Body of pancreas (tissue), 4 donors: ENCODE measurements at regions not wholly inside any gene's neighbourhood (a gene's known extent, or its start where the extent isn't known, plus 50 kb on each side); places are given as distances from the start of the nearest gene placed in this dataset.

Experiments used
- ATAC-seq: fragments of 150-250 bp; one replicate; pipeline ENCODE4 v1.9.1; 2016
- DNase-seq, 4 donors: peaks; one replicate each; pipeline ENCODE4 v3.0.0-alpha.2; 2019
- H3K27ac ChIP-seq, 4 donors: fragments of 200-600 bp; sonication (generic); 1 replicate in 3 of 4; 2 replicates in 1 of 4; pipeline versions ENCODE4 v1.5.1 to v1.6.1; 2016 to 2019; ENCODE audit warnings: mild to moderate bottlenecking in 1 of 4, mixed read lengths in 1 of 4, moderate library complexity in 1 of 4
- H3K27me3 ChIP-seq, 2 donors: fragments of 200-600 bp; sonication (generic); one replicate each; pipeline ENCODE4 v1.6.0; 2016; ENCODE audit warnings: mild to moderate bottlenecking in 1 of 2
- H3K36me3 ChIP-seq, 2 donors: fragments of 200-600 bp; sonication (generic); replicated peaks in 1 of 2; 2 replicates each; pipeline ENCODE4 v1.5.1; 2016; ENCODE audit warnings: low read depth in 2 of 2; ENCODE audit not compliant: insufficient read depth in 1 of 2
- H3K4me1 ChIP-seq: fragments of 200-600 bp; sonication (generic); one replicate; pipeline ENCODE4 v1.6.0; 2016
- H3K4me3 ChIP-seq, 2 donors: fragments of 200-600 bp; sonication (generic); 1 replicate in 1 of 2; 2 replicates in 1 of 2; pipeline ENCODE4 v1.5.1; 2016 to 2019
- H3K9me3 ChIP-seq, 3 donors: fragments of 200-600 bp; sonication (generic); 1 replicate in 2 of 3; 2 replicates in 1 of 3; pipeline ENCODE4 v1.5.1; 2016
- CTCF ChIP-seq, 7 experiments: fragments of 450-650 bp in 4 of 7; fragments of 200-600 bp in 3 of 7; sonication (generic) in 3 of 7; IDR thresholded peaks; one replicate each; pipeline ENCODE4 v1.5.1; 2016 to 2019; ENCODE audit warnings: antibody characterized with exemption in 7 of 7
- POLR2A ChIP-seq, 3 donors: fragments of 450-650 bp; IDR thresholded peaks; one replicate each; pipeline ENCODE4 v1.6.1; 2016; ENCODE audit warnings: antibody characterized with exemption in 3 of 3, mild to moderate bottlenecking in 2 of 3
- WGBS, 2 donors: methylation state at CpG; one replicate each; pipeline ENCODE4 v1.1.5; 2017; 5-methylcytosine and 5-hydroxymethylcytosine counted together
- intact Hi-C: fragments of 100-400 bp; cut with DNase I; formaldehyde crosslinking; loops from one replicate; pipeline ENCODE4 v1.15.1; 2023

GRCh38 chr6:141406761-141407160, 726.0 kb upstream of the GJE1 start:
- Histone ChIP-seq H3K4me3 (no peak overlapping the region), H3K27ac (no peak overlapping the region), H3K9me3 (peaks cover 0 to 3% (median 0%) of the 10 kb centered on the region in 3 donors), H3K4me1 (no peaks in the 10 kb centered on the region), H3K27me3 (no peaks in the 10 kb centered on the region), H3K36me3 (no peaks in the 10 kb centered on the region)
- intact Hi-C loops, result no loop called here
- DNase-seq (no peak), ATAC-seq (no peak)
- TF ChIP-seq CTCF (IDR thresholded peaks at IDR 0.05) (no peak), POLR2A (IDR thresholded peaks at IDR 0.05) (no peak)
- 10 to 30% methylated on average over 1 of the region's 1 CpG for WGBS, 2 donors

- H3K4me1 ChIP-seq, result no peaks in the 10 kb centered on the region
- no peak for DNase-seq
- TF ChIP-seq POLR2A (IDR thresholded peaks at IDR 0.05), result no peak
- no peak for TF ChIP-seq CTCF (IDR thresholded peaks at IDR 0.05)
- no peaks in the 10 kb centered on the region for H3K27me3 ChIP-seq
- H3K9me3 ChIP-seq, result peaks cover 0 to 3% (median 0%) of the 10 kb centered on the region in 3 donors
- ATAC-seq, result no peak
- no peaks in the 10 kb centered on the region for H3K36me3 ChIP-seq
- intact Hi-C loops, result no loop called here
- no peak overlapping the region for H3K27ac ChIP-seq
- H3K4me3 ChIP-seq, result no peak overlapping the region
- 33 to 39% methylated on average over 2 of the region's 2 CpGs for WGBS, 2 donors
Observed at GRCh38 chr6:141403827-141404226, 728.9 kb upstream of the GJE1 start.

GRCh38 chr6:141403103-141403502, 729.6 kb upstream of the GJE1 start:
- TF ChIP-seq CTCF (IDR thresholded peaks at IDR 0.05) (no peak), POLR2A (IDR thresholded peaks at IDR 0.05) (no peak)
- Histone ChIP-seq H3K4me1 (no peaks in the 10 kb centered on the region), H3K9me3 (no peaks in the 10 kb centered on the region), H3K27me3 (no peaks in the 10 kb centered on the region), H3K4me3 (no peak overlapping the region), H3K27ac (no peak overlapping the region), H3K36me3 (no peaks in the 10 kb centered on the region)
- 47 to 50% methylated on average over 3 of the region's 3 CpGs for WGBS, 2 donors
- DNase-seq, result no peak
- intact Hi-C loops, result no loop called here
- no peak for ATAC-seq

GRCh38 chr6:141402489-141402888, 730.2 kb upstream of the GJE1 start:
- Histone ChIP-seq H3K4me3 (no peak overlapping the region), H3K36me3 (no peaks in the 10 kb centered on the region), H3K9me3 (no peaks in the 10 kb centered on the region), H3K27ac (no peak overlapping the region), H3K27me3 (no peaks in the 10 kb centered on the region), H3K4me1 (no peaks in the 10 kb centered on the region)
- TF ChIP-seq CTCF (IDR thresholded peaks at IDR 0.05), result no peak
- no peak for TF ChIP-seq POLR2A (IDR thresholded peaks at IDR 0.05)
- intact Hi-C loops, result no loop called here
- 44 to 68% methylated on average over 2 of the region's 2 CpGs for WGBS, 2 donors
- ATAC-seq (no peak), DNase-seq (no peak)

- no peaks in the 10 kb centered on the region for H3K27me3 ChIP-seq
- TF ChIP-seq CTCF (IDR thresholded peaks at IDR 0.05), result no peak
- TF ChIP-seq POLR2A (IDR thresholded peaks at IDR 0.05), result no peak
- H3K4me3 ChIP-seq, result no peak overlapping the region
- DNase-seq (no peak), ATAC-seq (no peak)
- no peaks in the 10 kb centered on the region for H3K9me3 ChIP-seq
- no peaks in the 10 kb centered on the region for H3K36me3 ChIP-seq
- no peaks in the 10 kb centered on the region for H3K4me1 ChIP-seq
- WGBS, 2 donors, result 79 to 86% methylated on average over 3 of the region's 3 CpGs
- intact Hi-C loops, result no loop called here
- no peak overlapping the region for H3K27ac ChIP-seq
Observed at GRCh38 chr6:141401851-141402250, 730.9 kb upstream of the GJE1 start.
